ENCODE measurements at regions not wholly inside any gene's neighbourhood (a gene's known extent, or its start where the extent isn't known, plus 50 kb on each side); places are given as distances from the start of the nearest gene placed in this dataset.

- H3K4me1 ChIP-seq (ENCODE audit: control insufficient read depth in 1 of 2, insufficient read depth in 2 of 2, low read depth in 1 of 2, low read length in 1 of 2): no peaks in the 10 kb centered on the region
- no peaks in the 10 kb centered on the region for H3K79me2 ChIP-seq (ENCODE audit: insufficient read depth)
- H3K4me3 ChIP-seq (ENCODE audit: low read depth in 2 of 2, low read length in 1 of 2): no peak overlapping the region
- ChIA-PET POLR2A (no interaction called here), CTCF (interaction anchor here (0.6 to 0.8 kb wide), 2 partner anchors 218 to 249 kb away, joined by 3 read pairs; no protein-coding TSS in a partner anchor)
- TF ChIP-seq RXRA (IDR thresholded peaks at IDR 0.05; ENCODE audit: borderline replicate concordance, low read depth): no peak
- no peak for TF ChIP-seq EP300 (IDR thresholded peaks at IDR 0.05; ENCODE audit: borderline replicate concordance in 1 of 2, low read depth in 1 of 2, low read length in 1 of 2)
- H3F3A ChIP-seq (replicated peaks; ENCODE audit: insufficient read depth): no peaks in the 10 kb centered on the region
- H4K20me1 ChIP-seq (ENCODE audit: insufficient read depth): no peaks in the 10 kb centered on the region
- no peaks in the 10 kb centered on the region; the same call in 1 of the 2 replicates for H3K9me3 ChIP-seq
- H3K36me3 ChIP-seq (replicated peaks in 1 of 2; ENCODE audit: control insufficient read depth in 1 of 2, insufficient read depth in 2 of 2, low read length in 1 of 2): no peaks in the 10 kb centered on the region
- WGBS (ENCODE audit: low lambda C conversion rate): 28% methylated on average over 3 of the region's 3 CpGs
- H2AFZ ChIP-seq (ENCODE audit: low read depth): no peak overlapping the region
- H3K27ac ChIP-seq (ENCODE audit: low read depth in 2 of 2, low read length in 1 of 2): no peak overlapping the region
- H3K9me2 ChIP-seq: no peaks in the 10 kb centered on the region
- no peak overlapping the region for H3K9ac ChIP-seq
- H3K27me3 ChIP-seq (ENCODE audit: insufficient read depth): no peaks in the 10 kb centered on the region
- no peak for DNase-seq
- H3K4me2 ChIP-seq: no peak overlapping the region
Observed at GRCh38 chr12:103166949-103167348, 209.5 kb downstream of the ASCL1 start.

GRCh38 chr12:103172447-103173112, 215.1 kb downstream of the ASCL1 start:
- ChIA-PET POLR2A (no interaction called here), CTCF (interaction anchor here (0.8 kb wide), 1 partner anchor 14 kb away, joined by 4 read pairs; no protein-coding TSS in a partner anchor)
- Histone ChIP-seq H3F3A (replicated peaks; ENCODE audit: insufficient read depth) (no peaks in the 10 kb centered on the region), H3K4me2 (no peak overlapping the region), H3K36me3 (replicated peaks in 1 of 2; ENCODE audit: control insufficient read depth in 1 of 2, insufficient read depth in 2 of 2, low read length in 1 of 2) (no peaks in the 10 kb centered on the region), H3K4me3 (ENCODE audit: low read depth in 2 of 2, low read length in 1 of 2) (no peak overlapping the region), H2AFZ (ENCODE audit: low read depth) (no peak overlapping the region), H3K9me2 (no peaks in the 10 kb centered on the region), H3K79me2 (ENCODE audit: insufficient read depth) (no peaks in the 10 kb centered on the region), H3K4me1 (ENCODE audit: control insufficient read depth in 1 of 2, insufficient read depth in 2 of 2, low read depth in 1 of 2, low read length in 1 of 2) (no peaks in the 10 kb centered on the region; a peak in 2 of 4 replicates), H3K27me3 (ENCODE audit: insufficient read depth) (no peaks in the 10 kb centered on the region), H3K9me3 (peaks cover 4% of the 10 kb centered on the region; the same call in 1 of the 2 replicates), H3K27ac (ENCODE audit: low read depth in 2 of 2, low read length in 1 of 2) (no peak overlapping the region), H4K20me1 (ENCODE audit: insufficient read depth) (no peaks in the 10 kb centered on the region), H3K9ac (no peak overlapping the region)
- no peak for TF ChIP-seq FOSL2 (IDR thresholded peaks at IDR 0.05; ENCODE audit: borderline replicate concordance, low read depth)
- TF ChIP-seq YY1 (IDR thresholded peaks at IDR 0.05; ENCODE audit: low read depth): no peak
- no peak for TF ChIP-seq TEAD4 (IDR thresholded peaks at IDR 0.05; ENCODE audit: borderline replicate concordance, insufficient read depth)
- no peak for TF ChIP-seq RXRA (IDR thresholded peaks at IDR 0.05; ENCODE audit: borderline replicate concordance, low read depth)
- TF ChIP-seq RCOR1 (IDR thresholded peaks at IDR 0.05; ENCODE audit: low read length): no peak
- TF ChIP-seq SMC3 (IDR thresholded peaks at IDR 0.05; ENCODE audit: low read depth, low read length): no peak
- no peak for TF ChIP-seq JUND (IDR thresholded peaks at IDR 0.05)
- no peak for TF ChIP-seq MXI1 (IDR thresholded peaks at IDR 0.05; ENCODE audit: low read depth, low read length)
- DNase-seq: no peak
- 0% methylated on average over 1 of the region's 1 CpG for WGBS (ENCODE audit: low lambda C conversion rate)

- WGBS (ENCODE audit: low lambda C conversion rate): 28% methylated on average over 3 of the region's 3 CpGs
- Histone ChIP-seq H3K9me2 (no peaks in the 10 kb centered on the region), H3K4me1 (ENCODE audit: control insufficient read depth in 1 of 2, insufficient read depth in 2 of 2, low read depth in 1 of 2, low read length in 1 of 2) (no peaks in the 10 kb centered on the region; a peak in 2 of 4 replicates), H3K9ac (no peak overlapping the region), H3K27me3 (ENCODE audit: insufficient read depth) (no peaks in the 10 kb centered on the region), H3K4me2 (no peak overlapping the region), H3K9me3 (peaks cover 4% of the 10 kb centered on the region; the same call in 1 of the 2 replicates), H3K4me3 (ENCODE audit: low read depth in 2 of 2, low read length in 1 of 2) (no peak overlapping the region), H3K27ac (ENCODE audit: low read depth in 2 of 2, low read length in 1 of 2) (no peak overlapping the region), H3K79me2 (ENCODE audit: insufficient read depth) (no peaks in the 10 kb centered on the region), H2AFZ (ENCODE audit: low read depth) (no peak overlapping the region), H4K20me1 (ENCODE audit: insufficient read depth) (no peaks in the 10 kb centered on the region), H3F3A (replicated peaks; ENCODE audit: insufficient read depth) (no peaks in the 10 kb centered on the region), H3K36me3 (replicated peaks in 1 of 2; ENCODE audit: control insufficient read depth in 1 of 2, insufficient read depth in 2 of 2, low read length in 1 of 2) (no peaks in the 10 kb centered on the region)
- CTCF ChIA-PET: interaction anchor here (0.7 kb wide), 1 partner anchor 199 kb away, joined by 3 read pairs; no protein-coding TSS in a partner anchor
- DNase-seq: no peak
- POLR2A ChIA-PET: no interaction called here
- TF ChIP-seq EZH2phosphoT487 (IDR thresholded peaks at IDR 0.05; ENCODE audit: borderline replicate concordance, low read depth) (no peak), CTCF (IDR thresholded peaks at IDR 0.05) (no peak), IRF3 (IDR thresholded peaks at IDR 0.05; ENCODE audit: low read depth, low read length) (no peak), NRF1 (IDR thresholded peaks at IDR 0.05; ENCODE audit: low read depth, low read length) (no peak), USF2 (IDR thresholded peaks at IDR 0.05; ENCODE audit: borderline replicate concordance, low read depth, low read length) (no peak), MXI1 (IDR thresholded peaks at IDR 0.05; ENCODE audit: low read depth, low read length) (no peak), FOSL2 (IDR thresholded peaks at IDR 0.05; ENCODE audit: borderline replicate concordance, low read depth) (no peak), FOXJ3 (CRISPR knock-in tag; IDR thresholded peaks at IDR 0.05) (no peak), ELF1 (IDR thresholded peaks at IDR 0.05) (no peak), CHD2 (IDR thresholded peaks at IDR 0.05; ENCODE audit: low read length, partially characterized antibody) (no peak), SMC3 (IDR thresholded peaks at IDR 0.05; ENCODE audit: low read depth, low read length) (no peak), MEF2A (IDR thresholded peaks at IDR 0.05; ENCODE audit: borderline replicate concordance, low read depth) (no peak)
Observed at GRCh38 chr12:103175625-103176024, 218.2 kb downstream of the ASCL1 start.
